ENCODE measurements at regions not wholly inside any gene's neighbourhood (a gene's known extent, or its start where the extent isn't known, plus 50 kb on each side); places are given as distances from the start of the nearest gene placed in this dataset.

DNA sequence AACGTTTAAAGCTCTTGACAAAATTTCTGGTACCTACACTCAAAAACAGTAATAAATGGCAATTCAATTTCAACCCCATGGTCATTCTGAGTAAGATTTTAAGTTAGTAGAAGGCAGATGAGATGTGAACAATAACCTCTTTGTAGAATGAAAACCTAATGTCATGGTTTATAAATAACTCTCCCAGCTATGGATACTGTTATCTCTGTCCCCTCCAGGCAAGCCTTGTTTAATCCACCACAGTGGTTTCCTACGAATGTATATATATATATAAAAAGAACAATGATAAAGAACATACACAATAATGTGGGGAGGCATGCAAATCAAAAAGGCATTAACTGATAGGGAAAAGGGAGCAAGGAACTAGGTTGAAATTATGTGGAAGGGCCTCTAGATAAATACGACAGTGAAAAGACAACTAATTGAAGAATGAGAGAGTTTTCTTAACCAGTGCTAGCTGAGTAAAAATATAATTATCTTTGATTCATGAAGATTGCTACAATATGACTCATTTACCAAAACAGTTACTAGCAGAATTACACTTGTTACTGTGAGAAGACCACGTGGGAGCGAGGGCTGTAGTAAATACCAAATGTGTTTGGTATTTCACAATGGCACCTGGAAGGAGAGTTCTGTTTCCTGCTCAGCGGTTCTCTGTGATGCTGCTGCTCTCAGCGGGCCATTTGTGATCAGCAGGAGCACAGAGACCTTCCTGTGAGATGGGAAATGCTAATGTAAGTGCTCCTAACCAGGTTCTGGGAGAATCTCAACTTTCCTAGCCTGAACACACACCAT, 173.7 kb downstream of the MBOAT1 start:
- TF ChIP-seq, protein P1, sequence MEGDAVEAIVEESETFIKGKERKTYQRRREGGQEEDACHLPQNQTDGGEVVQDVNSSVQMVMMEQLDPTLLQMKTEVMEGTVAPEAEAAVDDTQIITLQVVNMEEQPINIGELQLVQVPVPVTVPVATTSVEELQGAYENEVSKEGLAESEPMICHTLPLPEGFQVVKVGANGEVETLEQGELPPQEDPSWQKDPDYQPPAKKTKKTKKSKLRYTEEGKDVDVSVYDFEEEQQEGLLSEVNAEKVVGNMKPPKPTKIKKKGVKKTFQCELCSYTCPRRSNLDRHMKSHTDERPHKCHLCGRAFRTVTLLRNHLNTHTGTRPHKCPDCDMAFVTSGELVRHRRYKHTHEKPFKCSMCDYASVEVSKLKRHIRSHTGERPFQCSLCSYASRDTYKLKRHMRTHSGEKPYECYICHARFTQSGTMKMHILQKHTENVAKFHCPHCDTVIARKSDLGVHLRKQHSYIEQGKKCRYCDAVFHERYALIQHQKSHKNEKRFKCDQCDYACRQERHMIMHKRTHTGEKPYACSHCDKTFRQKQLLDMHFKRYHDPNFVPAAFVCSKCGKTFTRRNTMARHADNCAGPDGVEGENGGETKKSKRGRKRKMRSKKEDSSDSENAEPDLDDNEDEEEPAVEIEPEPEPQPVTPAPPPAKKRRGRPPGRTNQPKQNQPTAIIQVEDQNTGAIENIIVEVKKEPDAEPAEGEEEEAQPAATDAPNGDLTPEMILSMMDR (IDR thresholded peaks at IDR 0.05; ENCODE audit: borderline replicate concordance, control extremely low read depth, extremely low read depth, insufficient read depth, missing control alignments): no peak
- in situ Hi-C loops (cut with MboI; ENCODE audit: low sequenced_read_pairs, unreplicated experiment): no loop called here
- no peak for DNase-seq (ENCODE audit: low spot score)

DNA sequence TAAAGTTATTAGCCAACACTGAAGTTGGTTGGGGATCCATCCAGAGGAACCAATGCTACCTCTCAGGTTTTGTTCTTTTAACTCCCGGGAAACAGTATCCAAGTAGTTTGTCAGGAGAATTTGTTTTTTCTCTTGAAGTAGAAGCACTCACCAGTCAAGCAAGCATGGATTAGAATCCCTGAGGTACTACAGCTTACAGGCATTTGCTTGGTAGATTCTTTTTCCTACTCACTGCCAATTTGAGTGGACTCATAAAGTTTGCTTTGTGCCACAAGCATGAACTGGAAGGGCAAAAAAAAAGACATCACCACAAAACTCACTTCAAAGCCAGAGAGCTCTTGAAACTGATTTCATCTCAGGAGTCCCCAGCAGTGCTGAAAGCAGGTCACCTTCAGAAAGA, 167.4 kb downstream of the MBOAT1 start:
- in situ Hi-C loops (cut with MboI; ENCODE audit: low sequenced_read_pairs, unreplicated experiment): no loop called here
- TF ChIP-seq, protein P1 (IDR thresholded peaks at IDR 0.05; ENCODE audit: borderline replicate concordance, control extremely low read depth, extremely low read depth, insufficient read depth, missing control alignments): no peak
- no peak for DNase-seq (ENCODE audit: low spot score)

Measured in GM13976 (cell line).